ENCODE measurements at regions not wholly inside any gene's neighbourhood (a gene's known extent, or its start where the extent isn't known, plus 50 kb on each side); places are given as distances from the start of the nearest gene placed in this dataset.

- intact Hi-C loops (cut with DNase I): no loop called here
- TF ChIP-seq CTCF (IDR thresholded peaks at IDR 0.05) (no peak), POLR2A (IDR thresholded peaks at IDR 0.05) (no peak), POLR2AphosphoS5 (IDR thresholded peaks at IDR 0.05) (no peak)
- Histone ChIP-seq H3K4me3 (no peak overlapping the region), H3K27me3 (replicated peaks; ENCODE audit: insufficient read depth) (no peaks in the 10 kb centered on the region), H3K36me3 (no peaks in the 10 kb centered on the region), H3K4me1 (replicated peaks) (no peaks in the 10 kb centered on the region), H3K27ac (no peak overlapping the region), H3K9me3 (no peaks in the 10 kb centered on the region)
- no peak for DNase-seq (ENCODE audit: low spot score)
- WGBS: 87% methylated on average over 4 of the region's 4 CpGs
These were observed 95.7 kb upstream of the FRMPD4 start for GRCh38 chrX:12042615-12043014.

DNA sequence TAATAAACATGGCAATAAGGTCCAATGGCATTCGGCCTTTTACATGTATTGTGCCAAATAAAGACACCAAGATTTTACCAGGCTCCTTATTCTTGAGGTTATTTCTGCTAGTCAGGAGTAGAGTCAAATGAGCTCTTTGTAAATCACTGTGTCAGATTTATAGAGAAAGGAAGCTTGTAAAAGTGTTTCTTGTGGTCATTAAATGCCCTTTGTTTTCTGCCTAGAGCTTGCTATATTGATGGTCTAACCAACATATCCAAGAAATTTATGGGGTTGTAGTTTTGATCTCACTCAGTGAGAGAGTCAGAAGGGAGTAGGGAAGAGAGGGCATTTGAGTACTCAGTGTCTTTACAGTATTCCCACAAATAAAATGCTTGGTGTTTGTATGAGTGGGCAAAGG is 86.2 kb upstream of the FRMPD4 start:
- Histone ChIP-seq H3K27ac (no peak overlapping the region), H3K36me3 (no peaks in the 10 kb centered on the region), H3K4me1 (replicated peaks) (no peaks in the 10 kb centered on the region), H3K4me3 (no peak overlapping the region), H3K27me3 (replicated peaks; ENCODE audit: insufficient read depth) (no peaks in the 10 kb centered on the region), H3K9me3 (no peaks in the 10 kb centered on the region)
- 15% methylated on average over 1 of the region's 1 CpG for WGBS
- intact Hi-C loops (cut with DNase I): no loop called here
- DNase-seq (ENCODE audit: low spot score): no peak
- no peak for TF ChIP-seq CTCF (IDR thresholded peaks at IDR 0.05)
- no peak for TF ChIP-seq POLR2AphosphoS5 (IDR thresholded peaks at IDR 0.05)
- TF ChIP-seq POLR2A (IDR thresholded peaks at IDR 0.05): no peak

DNA sequence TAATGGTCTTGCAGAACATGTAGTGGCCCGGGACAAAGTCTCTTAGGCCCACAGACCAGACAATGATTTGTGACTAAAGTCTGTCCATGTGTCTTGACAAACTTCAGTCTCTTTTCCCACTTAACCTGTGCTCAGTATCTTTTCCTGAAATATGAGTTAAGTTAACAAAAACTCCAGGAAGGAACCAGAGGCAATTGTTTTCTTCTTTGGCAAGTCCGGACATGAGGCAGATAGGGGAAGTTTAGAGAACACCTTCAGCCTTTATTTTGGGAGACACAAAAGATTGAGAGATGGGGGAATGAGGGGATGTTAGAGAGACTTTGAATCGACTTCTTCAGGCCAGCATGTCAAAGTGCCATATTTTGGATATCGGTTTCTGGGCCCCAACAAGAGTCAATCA is 80.2 kb upstream of the FRMPD4 start:
- WGBS: 58% methylated on average over 4 of the region's 4 CpGs
- Histone ChIP-seq H3K27me3 (replicated peaks; ENCODE audit: insufficient read depth) (no peaks in the 10 kb centered on the region), H3K27ac (no peak overlapping the region), H3K4me3 (no peak overlapping the region), H3K4me1 (replicated peaks) (no peaks in the 10 kb centered on the region), H3K9me3 (no peaks in the 10 kb centered on the region), H3K36me3 (no peaks in the 10 kb centered on the region)
- intact Hi-C loops (cut with DNase I): no loop called here
- no peak for TF ChIP-seq POLR2AphosphoS5 (IDR thresholded peaks at IDR 0.05)
- TF ChIP-seq POLR2A (IDR thresholded peaks at IDR 0.05): no peak
- no peak for TF ChIP-seq CTCF (IDR thresholded peaks at IDR 0.05)
- no peak for DNase-seq (ENCODE audit: low spot score)

GRCh38 chrX:12060489-12061260 is 77.6 kb upstream of the FRMPD4 start:
- H3K4me1 ChIP-seq (replicated peaks): no peaks in the 10 kb centered on the region
- no peaks in the 10 kb centered on the region for H3K36me3 ChIP-seq
- intact Hi-C loops (cut with DNase I): no loop called here

More at GRCh38 chrX:12060489-12061260, 77.6 kb upstream of the FRMPD4 start:
- 83% methylated on average over 2 of the region's 2 CpGs for WGBS
- Histone ChIP-seq H3K27me3 (replicated peaks; ENCODE audit: insufficient read depth) (no peaks in the 10 kb centered on the region), H3K4me3 (no peak overlapping the region), H3K27ac (no peak overlapping the region), H3K9me3 (no peaks in the 10 kb centered on the region)
- no peak for DNase-seq (ENCODE audit: low spot score)
- TF ChIP-seq POLR2AphosphoS5 (IDR thresholded peaks at IDR 0.05): no peak
- TF ChIP-seq CTCF (IDR thresholded peaks at IDR 0.05): no peak
- TF ChIP-seq POLR2A (IDR thresholded peaks at IDR 0.05): no peak
